ENCODE measurements at regions not wholly inside any gene's neighbourhood (a gene's known extent, or its start where the extent isn't known, plus 50 kb on each side); places are given as distances from the start of the nearest gene placed in this dataset.
A peak's percentile ranks its signal among the peaks of the same experiment; 100 is the strongest.

DNA sequence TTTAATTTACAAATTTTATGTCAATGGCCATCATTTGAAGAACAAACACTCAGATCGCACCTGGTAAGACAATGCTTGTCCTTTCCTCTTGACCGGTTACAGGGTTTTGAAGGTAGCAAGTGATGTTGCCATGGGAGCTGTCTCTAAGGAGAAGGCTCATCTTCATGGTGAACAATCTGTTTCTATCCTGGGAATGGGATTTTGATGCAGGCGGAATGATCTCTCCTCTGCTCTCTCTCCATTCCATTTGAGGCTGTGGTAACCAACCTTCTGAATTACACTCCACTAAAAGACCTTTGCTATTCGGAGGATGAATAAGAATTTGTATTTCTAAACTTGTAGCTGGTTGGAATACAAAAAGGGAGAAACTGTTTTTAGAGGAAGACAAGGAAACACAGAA lies 57.9 kb upstream of the SLC5A9 start:
- DNase-seq = no peak

DNA sequence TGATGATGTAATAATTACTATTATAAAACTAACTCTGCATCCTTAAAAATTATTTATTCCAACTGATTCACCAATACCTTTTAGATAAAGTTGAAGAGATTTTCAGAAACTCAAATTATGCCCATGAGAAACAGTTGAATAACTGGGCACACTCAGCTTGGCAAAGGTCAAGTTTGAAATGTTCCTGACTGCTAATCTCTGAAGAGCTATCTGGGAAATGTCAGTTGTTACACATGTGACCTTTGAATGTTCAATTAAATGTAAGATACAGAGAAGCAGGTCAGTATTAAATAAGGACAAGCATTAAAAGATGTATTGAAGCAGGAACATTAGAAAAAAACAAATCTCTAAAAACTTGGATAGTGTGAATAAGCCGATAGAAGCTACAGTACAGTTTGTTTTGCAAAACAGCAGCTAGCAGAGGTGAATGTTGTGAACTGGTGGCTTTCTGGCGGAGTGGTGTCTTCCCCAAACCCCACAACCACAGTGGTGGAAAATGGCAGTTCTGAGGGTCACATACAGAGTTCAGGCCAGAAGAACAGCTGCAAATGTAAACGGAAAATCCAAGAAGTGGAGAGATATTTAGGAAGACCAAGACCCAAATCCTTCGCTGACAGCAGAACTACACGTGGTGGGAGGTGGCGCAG lies 61.9 kb upstream of the SLC5A9 start:
- no peak for DNase-seq

DNA sequence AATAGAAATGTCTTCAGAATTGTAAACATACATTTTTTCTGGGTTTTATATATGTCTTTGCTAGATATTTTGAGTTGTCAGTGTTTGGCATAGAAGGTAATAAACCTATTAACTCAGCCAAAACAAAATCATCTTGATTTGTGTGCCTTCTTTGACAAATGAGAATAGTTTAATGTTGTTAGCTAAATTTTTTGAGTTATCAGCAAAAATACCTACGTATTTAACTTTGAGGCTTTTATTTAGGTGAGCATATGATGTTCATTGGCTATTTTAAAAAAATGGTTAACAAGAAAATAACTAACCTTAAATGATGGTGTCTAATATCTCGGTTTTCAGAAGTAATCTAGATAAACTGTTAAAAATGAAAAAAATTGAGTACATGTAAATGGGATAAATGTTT lies 83.2 kb upstream of the SLC5A9 start:
- DNase-seq = no peak

DNA sequence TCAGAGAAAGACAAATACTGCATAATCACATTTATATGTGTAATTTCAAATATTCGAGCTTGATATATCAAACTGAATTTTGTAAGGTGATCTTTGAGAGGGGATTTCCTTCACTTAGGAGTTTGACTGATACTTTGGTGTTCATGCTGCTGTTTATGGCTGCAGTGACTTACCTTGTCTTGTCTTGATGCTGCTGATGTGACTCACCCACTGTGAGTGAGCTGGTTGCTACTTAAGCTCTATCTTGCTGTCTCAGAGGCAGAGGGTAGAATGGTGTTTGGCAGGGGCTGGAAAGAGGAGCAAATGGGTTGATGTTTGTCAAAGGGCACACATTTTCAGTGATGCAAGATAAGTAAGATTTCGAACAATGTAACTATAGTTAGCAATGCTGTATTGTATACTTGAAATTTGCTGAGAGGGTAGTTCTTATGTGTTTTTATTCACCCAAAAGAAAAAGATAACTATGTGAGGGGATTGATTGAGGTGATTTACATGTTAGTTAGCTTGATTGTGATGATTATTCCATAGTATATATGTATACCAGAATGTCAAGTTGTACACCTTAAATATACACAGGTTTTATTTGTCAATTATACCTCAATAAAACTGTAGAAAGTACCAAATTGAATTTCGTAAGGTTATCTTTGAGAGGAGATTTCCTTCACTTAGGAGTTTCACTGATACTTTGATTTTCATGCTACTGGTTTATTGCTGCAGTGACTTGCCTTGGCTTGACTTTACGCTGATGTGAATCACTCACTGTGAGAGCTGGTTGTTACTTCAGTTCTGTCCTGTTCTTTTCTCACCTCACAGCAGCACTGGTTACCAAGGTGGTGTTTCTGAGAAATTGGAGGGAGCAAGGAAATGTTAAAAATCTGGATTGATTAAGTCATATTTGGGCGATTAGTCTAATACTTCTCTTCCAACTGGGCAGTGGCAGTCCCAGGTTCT lies 94.5 kb upstream of the SLC5A9 start:
- no peak for DNase-seq

- DNase-seq = no peak
These were observed 98.9 kb upstream of the SLC5A9 start for GRCh38 chr1:48123647-48124046.

DNA sequence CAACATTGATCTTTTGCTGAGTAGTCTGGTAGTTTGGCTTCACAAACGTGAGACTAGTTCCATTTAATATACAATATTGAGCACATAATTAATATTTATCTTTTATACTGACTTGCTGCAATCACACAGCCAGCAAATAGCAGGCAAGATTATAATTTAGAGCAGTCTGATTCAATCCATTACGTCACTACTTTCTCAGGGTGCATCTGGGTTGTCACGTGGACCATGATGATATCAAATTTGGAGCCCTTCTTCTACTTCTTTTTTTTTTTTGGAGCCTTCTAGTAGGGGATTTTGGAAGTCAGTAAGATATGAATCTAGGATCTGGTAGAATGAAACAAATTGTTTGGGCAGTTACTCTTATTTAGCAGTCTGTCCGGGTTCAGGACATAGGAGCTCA lies 100.6 kb upstream of the SLC5A9 start:
- DNase-seq = no peak

GRCh38 chr1:48120621-48121020 lies 101.9 kb upstream of the SLC5A9 start:
- no peak for DNase-seq

- DNase-seq = peak; percentile 19
These were observed 106.7 kb upstream of the SLC5A9 start for GRCh38 chr1:48115835-48116234.

- peak; percentile 13 for DNase-seq
These were observed 107.7 kb upstream of the SLC5A9 start for GRCh38 chr1:48114596-48115382.

GRCh38 chr1:48109390-48110013 lies 112.3 kb upstream of the TRABD2B start:
- DNase-seq = peak; percentile 44

GRCh38 chr1:48107516-48107915 lies 110.3 kb upstream of the TRABD2B start:
- DNase-seq = no peak

- no peak for DNase-seq
These were observed 108.9 kb upstream of the TRABD2B start for GRCh38 chr1:48106049-48106448.

DNA sequence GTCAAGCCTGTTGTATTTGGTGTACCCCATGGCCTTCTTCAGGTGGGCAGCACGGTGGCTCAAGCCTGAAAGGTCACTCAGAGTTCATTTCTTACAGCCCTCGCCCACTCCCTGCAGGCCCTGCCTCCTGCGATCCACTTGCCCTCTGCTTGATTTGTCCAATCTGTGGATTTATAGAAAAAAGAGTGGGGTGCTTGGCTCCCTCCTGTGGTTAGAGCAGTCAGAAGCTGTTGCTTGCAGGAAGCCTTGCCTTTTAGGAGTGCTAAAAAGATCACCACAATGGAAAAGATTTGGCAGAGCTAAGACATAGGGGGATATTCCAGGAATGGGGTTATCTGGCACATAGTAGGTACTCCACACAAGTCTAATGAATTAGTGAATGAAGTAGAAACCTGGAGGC lies 108.0 kb upstream of the TRABD2B start:
- peak; percentile 38 for DNase-seq

DNA sequence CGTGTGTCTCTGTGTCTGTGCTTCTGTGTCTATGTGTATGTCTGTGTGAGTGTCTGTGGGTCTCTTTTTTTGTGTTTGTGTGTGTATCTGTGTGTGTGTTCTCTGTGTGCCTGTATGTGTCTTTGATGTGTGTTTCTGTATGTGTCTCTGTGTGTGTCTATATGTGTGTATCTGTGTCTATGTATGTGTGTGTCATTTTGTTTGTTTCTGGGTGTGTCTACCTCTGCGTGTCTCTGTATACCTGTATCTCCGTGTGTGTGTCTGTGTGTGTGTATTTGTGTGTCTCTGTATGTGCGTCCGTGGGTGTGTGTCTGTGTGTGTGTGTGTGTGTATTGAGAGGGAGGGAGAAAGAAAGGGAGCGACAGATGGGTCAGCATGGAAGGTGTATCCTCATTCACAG lies 106.3 kb upstream of the TRABD2B start:
- DNase-seq = no peak

DNA sequence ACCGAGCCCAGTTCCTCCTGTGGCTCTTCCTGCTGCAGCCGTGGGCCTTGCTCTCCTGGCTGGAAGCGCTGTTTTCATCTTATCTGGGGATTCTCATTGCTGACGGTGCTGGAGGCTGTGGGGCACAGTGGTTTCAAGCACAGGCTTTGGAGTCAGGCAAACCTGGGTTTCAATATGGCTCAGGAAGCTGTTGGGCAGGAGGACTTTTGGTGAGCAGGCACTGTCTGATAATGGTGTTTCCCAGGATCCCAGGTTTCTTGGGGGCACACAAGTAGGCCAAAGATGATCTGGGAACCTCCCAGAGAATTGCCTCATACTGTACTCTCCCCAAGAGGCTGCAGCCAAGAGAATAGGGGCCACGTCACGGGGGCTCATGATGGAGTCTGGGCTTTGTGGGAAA lies 105.6 kb upstream of the TRABD2B start:
- DNase-seq = no peak

DNA sequence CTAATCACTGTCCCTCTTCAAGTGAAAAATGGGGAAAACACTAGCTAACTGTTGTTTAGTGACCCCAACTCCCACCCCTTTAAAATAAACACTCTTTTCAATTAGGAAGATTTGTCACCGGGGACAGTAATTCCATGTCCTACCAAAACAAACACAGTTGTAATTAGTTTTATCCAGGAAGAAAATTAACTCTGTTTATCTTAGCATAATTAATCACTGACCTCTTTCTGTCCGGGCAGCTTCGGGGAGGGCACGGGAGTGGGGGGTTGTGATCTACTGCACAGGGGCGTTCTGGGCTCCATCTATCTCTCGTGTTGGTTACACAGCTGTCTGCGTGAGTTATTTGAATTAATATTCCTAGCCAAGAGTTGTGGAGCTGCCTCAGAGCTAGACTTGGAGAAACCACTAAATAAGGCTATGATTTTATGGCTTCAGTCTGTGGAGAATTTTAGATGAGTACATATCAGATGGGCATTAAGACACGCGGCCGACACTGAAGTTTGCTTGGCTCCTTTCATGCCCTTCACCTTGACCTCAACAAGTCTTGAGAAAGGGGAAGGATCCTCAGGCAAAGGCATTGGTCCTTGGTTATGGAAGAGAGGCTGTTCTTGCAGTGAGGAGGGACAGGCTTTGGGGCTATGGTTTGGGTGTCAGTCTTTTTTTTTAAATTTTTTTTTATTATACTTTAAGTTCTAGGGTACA lies 102.0 kb upstream of the TRABD2B start:
- peak; percentile 69 for DNase-seq

DNA sequence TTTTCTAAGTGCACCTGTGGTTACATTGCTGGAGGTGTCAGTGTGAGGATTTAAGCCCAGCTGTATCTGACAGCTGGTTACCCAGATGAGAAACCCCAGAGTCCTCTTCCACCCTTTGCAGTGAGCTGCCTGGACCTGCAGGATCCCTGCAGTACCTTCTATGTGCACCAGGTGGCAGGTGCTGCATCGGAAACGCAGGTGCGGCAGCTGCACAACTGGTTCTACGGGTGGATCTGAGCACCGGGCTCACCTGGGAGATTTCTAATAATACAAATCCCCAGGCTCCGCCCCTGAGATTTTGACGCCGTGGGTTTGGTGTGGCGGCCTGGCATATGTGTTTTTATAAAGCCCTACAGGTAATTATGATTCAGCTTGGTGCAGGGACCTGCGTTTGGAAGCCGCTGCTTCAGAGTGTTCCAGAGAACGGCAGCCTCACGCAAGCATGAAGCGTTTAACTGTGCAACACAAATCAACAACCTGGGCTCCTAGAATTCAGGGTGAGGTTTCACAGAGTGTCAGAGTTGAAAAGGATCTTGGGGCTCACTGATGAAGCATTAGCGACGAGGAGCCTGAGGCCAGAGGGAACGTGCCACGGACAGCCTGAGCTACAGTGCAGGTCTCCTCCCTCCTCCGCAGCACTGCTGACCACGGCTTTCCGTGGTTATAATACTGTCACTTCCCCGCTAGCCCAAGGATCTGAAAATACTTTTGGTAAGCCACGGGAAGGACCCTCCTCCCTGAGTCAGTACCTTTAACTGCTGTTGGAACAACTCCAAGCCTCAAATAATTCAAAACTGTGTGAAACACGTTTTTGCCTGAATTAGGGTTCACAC lies 96.7 kb upstream of the TRABD2B start:
- DNase-seq = peak; percentile 82

DNA sequence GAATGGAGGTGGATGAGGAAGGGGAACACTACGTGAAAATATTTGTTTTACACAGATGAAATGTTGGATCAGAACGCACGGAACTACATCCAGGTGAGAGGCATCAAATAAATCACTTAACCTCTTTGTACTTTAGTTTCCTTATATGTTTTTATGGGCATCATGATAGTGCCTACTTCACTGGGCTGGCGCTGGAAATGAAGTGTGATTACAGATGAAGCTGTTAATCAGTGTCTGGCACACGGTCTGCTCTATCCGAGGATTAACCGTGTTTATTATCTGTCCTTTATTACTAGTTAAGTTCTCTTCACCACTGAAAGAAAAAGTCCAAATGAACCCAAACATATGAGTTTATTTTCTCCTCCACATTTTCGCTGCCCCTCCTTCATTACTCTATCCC lies 96.0 kb upstream of the TRABD2B start:
- no peak for DNase-seq

- peak; percentile 41 for DNase-seq
These were observed 95.2 kb upstream of the TRABD2B start for GRCh38 chr1:48092401-48092800.

- no peak for DNase-seq
These were observed 92.2 kb upstream of the TRABD2B start for GRCh38 chr1:48089356-48089891.

GRCh38 chr1:48084826-48085225 lies 87.6 kb upstream of the TRABD2B start:
- DNase-seq = no peak
